Fibroblast of peridontal ligament (primary cell): ENCODE measurements at regions not wholly inside any gene's neighbourhood (a gene's known extent, or its start where the extent isn't known, plus 50 kb on each side); places are given as distances from the start of the nearest gene placed in this dataset.
"Not testable (repeated sequence)": the region's sequence is repeated elsewhere in the genome, so short reads cannot be mapped to it uniquely, and the experiment has no call there.

Source experiments
- DNase-seq: peaks from one replicate; pipeline ENCODE4 v3.0.0-alpha.2; 2010; ENCODE audit errors: extremely low read depth

GRCh38 chr2:235217846-235218245, 266.0 kb downstream of the SH3BP4 start:
- DNase-seq, result peak; percentile 66

- DNase-seq, result no peak
Measured at GRCh38 chr2:235218486-235218907, 266.7 kb downstream of the SH3BP4 start.

GRCh38 chr2:235219048-235219447, 267.2 kb downstream of the SH3BP4 start:
- no peak for DNase-seq

- DNase-seq, result no peak
Measured at GRCh38 chr2:235220331-235220730, 268.5 kb downstream of the SH3BP4 start.

GRCh38 chr2:235223011-235223410, 270.8 kb upstream of the AGAP1 start:
- peak; percentile 35 for DNase-seq

GRCh38 chr2:235224410-235224809, 269.4 kb upstream of the AGAP1 start:
- no peak for DNase-seq

- DNase-seq, result no peak
Measured at GRCh38 chr2:235225261-235225660, 268.6 kb upstream of the AGAP1 start.

- DNase-seq, result peak; percentile 20
Measured at GRCh38 chr2:235227590-235227989, 266.3 kb upstream of the AGAP1 start.

GRCh38 chr2:235228422-235228821, 265.4 kb upstream of the AGAP1 start:
- DNase-seq, result not testable (repeated sequence)

GRCh38 chr2:235229236-235229635, 264.6 kb upstream of the AGAP1 start:
- DNase-seq, result no peak

GRCh38 chr2:235230821-235231601, 262.8 kb upstream of the AGAP1 start:
- peak; percentile 71 for DNase-seq

- DNase-seq, result no peak
Measured at GRCh38 chr2:235232449-235233433, 261.1 kb upstream of the AGAP1 start.

- DNase-seq, result peak; percentile 67
Measured at GRCh38 chr2:235234736-235235135, 259.1 kb upstream of the AGAP1 start.

- DNase-seq, result no peak
Measured at GRCh38 chr2:235235977-235236767, 257.7 kb upstream of the AGAP1 start.

GRCh38 chr2:235238537-235238936, 255.3 kb upstream of the AGAP1 start:
- DNase-seq, result peak; percentile 97

GRCh38 chr2:235240574-235240973, 253.3 kb upstream of the AGAP1 start:
- no peak for DNase-seq

- DNase-seq, result peak; percentile 77
Measured at GRCh38 chr2:235244255-235245220, 249.3 kb upstream of the AGAP1 start.

- DNase-seq, result no peak
Measured at GRCh38 chr2:235247001-235247400, 246.8 kb upstream of the AGAP1 start.

- no peak for DNase-seq
Measured at GRCh38 chr2:235255693-235256092, 238.2 kb upstream of the AGAP1 start.

GRCh38 chr2:235257590-235257989, 236.3 kb upstream of the AGAP1 start:
- DNase-seq, result no peak

- no peak for DNase-seq
Measured at GRCh38 chr2:235262750-235263149, 231.1 kb upstream of the AGAP1 start.
